WTC11 (cell line): ENCODE measurements at regions not wholly inside any gene's neighbourhood (a gene's known extent, or its start where the extent isn't known, plus 50 kb on each side); places are given as distances from the start of the nearest gene placed in this dataset.

Experiments
- CREB1 ChIP-seq: sonication (generic); formaldehyde crosslinking; IDR thresholded peaks from 2 replicates; pipeline ENCODE4 v1.8.0; 2023; ENCODE audit warnings: mild to moderate bottlenecking, missing genetic modification reagents
- CREM ChIP-seq: sonication (generic); formaldehyde crosslinking; IDR thresholded peaks from 2 replicates; pipeline ENCODE4 v1.8.1; 2022; ENCODE audit warnings: mild to moderate bottlenecking, missing genetic modification reagents, moderate library complexity
- JUN ChIP-seq: sonication (generic); formaldehyde crosslinking; IDR thresholded peaks from 2 replicates; pipeline ENCODE4 v1.8.0; 2023; ENCODE audit warnings: mild to moderate bottlenecking, missing genetic modification reagents
- KAT7 ChIP-seq: sonication (generic); formaldehyde crosslinking; IDR thresholded peaks from 2 replicates; pipeline ENCODE4 v1.8.1; 2023; ENCODE audit warnings: missing genetic modification reagents, mild to moderate bottlenecking, borderline replicate concordance
- NR2C2 ChIP-seq: sonication (generic); formaldehyde crosslinking; IDR thresholded peaks from 2 replicates; pipeline ENCODE4 v1.8.0; 2022; ENCODE audit warnings: mild to moderate bottlenecking, missing genetic modification reagents
- ZNF416 ChIP-seq: fragments of 250-450 bp; sonication (Bioruptor Pico); IDR thresholded peaks from 2 replicates; pipeline ENCODE4 v1.9.0; 2021; ENCODE audit warnings: mild to moderate bottlenecking, inconsistent platforms
- TF ChIP-seq, protein P1 (sequence below): fragments of 200-600 bp; IDR thresholded peaks from 2 replicates; pipeline ENCODE4 v1.8.0; 2022; ENCODE audit warnings: antibody characterized with exemption
- TF ChIP-seq, protein P2 (sequence below): sonication (generic); formaldehyde crosslinking; IDR thresholded peaks from 2 replicates; pipeline ENCODE4 v1.8.1; 2022; ENCODE audit warnings: low read depth, missing genetic modification reagents, borderline replicate concordance
- TF ChIP-seq, protein P3 (sequence below): sonication (generic); formaldehyde crosslinking; IDR thresholded peaks from 2 replicates; pipeline ENCODE4 v1.8.1; 2023; ENCODE audit warnings: mild to moderate bottlenecking, missing genetic modification reagents, moderate library complexity
- TF ChIP-seq, protein P4 (sequence below): sonication (generic); formaldehyde crosslinking; IDR thresholded peaks from 2 replicates; pipeline ENCODE4 v1.8.0; 2022; ENCODE audit warnings: mild to moderate bottlenecking, missing genetic modification reagents
- TF ChIP-seq, protein P5 (sequence below): sonication (generic); formaldehyde crosslinking; IDR thresholded peaks from 2 replicates; pipeline ENCODE4 v1.8.0; 2022; ENCODE audit warnings: mild to moderate bottlenecking, missing genetic modification reagents
- TF ChIP-seq, protein P6 (sequence below): sonication (generic); formaldehyde crosslinking; IDR thresholded peaks from 2 replicates; pipeline ENCODE4 v1.8.1; 2022; ENCODE audit warnings: mild to moderate bottlenecking, missing genetic modification reagents, moderate library complexity, borderline replicate concordance

DNA sequence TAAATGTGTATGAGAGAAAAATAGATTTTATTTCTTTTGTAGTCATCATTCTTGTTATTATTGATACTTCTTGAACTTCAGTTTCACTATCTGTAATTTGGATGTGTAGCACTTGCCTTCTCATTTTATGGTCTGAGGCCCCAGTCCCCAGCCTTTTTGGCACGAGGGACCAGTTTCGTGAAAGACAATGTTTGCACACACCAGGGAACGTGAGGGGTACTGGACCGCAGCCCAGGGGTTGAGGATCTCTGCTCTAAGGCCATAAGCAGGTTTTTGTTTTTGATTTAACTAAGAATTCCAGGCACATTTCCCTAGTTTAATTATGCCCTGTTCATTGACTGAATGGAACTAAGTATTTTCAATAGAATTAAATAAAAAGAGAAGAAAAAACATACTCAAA, 261.5 kb downstream of the BMP2 start:
- TF ChIP-seq ZNF416 (no peak), KAT7 (CRISPR knock-in tag) (no peak), JUN (CRISPR knock-in tag) (no peak), CREB1 (CRISPR knock-in tag) (no peak), CREM (no peak), NR2C2 (CRISPR knock-in tag) (no peak)
- TF ChIP-seq, protein P1, sequence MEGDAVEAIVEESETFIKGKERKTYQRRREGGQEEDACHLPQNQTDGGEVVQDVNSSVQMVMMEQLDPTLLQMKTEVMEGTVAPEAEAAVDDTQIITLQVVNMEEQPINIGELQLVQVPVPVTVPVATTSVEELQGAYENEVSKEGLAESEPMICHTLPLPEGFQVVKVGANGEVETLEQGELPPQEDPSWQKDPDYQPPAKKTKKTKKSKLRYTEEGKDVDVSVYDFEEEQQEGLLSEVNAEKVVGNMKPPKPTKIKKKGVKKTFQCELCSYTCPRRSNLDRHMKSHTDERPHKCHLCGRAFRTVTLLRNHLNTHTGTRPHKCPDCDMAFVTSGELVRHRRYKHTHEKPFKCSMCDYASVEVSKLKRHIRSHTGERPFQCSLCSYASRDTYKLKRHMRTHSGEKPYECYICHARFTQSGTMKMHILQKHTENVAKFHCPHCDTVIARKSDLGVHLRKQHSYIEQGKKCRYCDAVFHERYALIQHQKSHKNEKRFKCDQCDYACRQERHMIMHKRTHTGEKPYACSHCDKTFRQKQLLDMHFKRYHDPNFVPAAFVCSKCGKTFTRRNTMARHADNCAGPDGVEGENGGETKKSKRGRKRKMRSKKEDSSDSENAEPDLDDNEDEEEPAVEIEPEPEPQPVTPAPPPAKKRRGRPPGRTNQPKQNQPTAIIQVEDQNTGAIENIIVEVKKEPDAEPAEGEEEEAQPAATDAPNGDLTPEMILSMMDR: no peak
- TF ChIP-seq, protein P2, sequence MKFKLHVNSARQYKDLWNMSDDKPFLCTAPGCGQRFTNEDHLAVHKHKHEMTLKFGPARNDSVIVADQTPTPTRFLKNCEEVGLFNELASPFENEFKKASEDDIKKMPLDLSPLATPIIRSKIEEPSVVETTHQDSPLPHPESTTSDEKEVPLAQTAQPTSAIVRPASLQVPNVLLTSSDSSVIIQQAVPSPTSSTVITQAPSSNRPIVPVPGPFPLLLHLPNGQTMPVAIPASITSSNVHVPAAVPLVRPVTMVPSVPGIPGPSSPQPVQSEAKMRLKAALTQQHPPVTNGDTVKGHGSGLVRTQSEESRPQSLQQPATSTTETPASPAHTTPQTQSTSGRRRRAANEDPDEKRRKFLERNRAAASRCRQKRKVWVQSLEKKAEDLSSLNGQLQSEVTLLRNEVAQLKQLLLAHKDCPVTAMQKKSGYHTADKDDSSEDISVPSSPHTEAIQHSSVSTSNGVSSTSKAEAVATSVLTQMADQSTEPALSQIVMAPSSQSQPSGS (CRISPR knock-in tag): no peak
- TF ChIP-seq, protein P3, sequence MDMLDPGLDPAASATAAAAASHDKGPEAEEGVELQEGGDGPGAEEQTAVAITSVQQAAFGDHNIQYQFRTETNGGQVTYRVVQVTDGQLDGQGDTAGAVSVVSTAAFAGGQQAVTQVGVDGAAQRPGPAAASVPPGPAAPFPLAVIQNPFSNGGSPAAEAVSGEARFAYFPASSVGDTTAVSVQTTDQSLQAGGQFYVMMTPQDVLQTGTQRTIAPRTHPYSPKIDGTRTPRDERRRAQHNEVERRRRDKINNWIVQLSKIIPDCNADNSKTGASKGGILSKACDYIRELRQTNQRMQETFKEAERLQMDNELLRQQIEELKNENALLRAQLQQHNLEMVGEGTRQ (CRISPR knock-in tag): no peak
- TF ChIP-seq, protein P4, sequence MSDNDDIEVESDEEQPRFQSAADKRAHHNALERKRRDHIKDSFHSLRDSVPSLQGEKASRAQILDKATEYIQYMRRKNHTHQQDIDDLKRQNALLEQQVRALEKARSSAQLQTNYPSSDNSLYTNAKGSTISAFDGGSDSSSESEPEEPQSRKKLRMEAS (CRISPR knock-in tag): no peak
- TF ChIP-seq, protein P5, sequence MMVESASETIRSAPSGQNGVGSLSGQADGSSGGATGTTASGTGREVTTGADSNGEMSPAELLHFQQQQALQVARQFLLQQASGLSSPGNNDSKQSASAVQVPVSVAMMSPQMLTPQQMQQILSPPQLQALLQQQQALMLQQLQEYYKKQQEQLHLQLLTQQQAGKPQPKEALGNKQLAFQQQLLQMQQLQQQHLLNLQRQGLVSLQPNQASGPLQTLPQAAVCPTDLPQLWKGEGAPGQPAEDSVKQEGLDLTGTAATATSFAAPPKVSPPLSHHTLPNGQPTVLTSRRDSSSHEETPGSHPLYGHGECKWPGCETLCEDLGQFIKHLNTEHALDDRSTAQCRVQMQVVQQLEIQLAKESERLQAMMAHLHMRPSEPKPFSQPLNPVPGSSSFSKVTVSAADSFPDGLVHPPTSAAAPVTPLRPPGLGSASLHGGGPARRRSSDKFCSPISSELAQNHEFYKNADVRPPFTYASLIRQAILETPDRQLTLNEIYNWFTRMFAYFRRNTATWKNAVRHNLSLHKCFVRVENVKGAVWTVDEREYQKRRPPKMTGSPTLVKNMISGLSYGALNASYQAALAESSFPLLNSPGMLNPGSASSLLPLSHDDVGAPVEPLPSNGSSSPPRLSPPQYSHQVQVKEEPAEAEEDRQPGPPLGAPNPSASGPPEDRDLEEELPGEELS (CRISPR knock-in tag): no peak
- TF ChIP-seq, protein P6, sequence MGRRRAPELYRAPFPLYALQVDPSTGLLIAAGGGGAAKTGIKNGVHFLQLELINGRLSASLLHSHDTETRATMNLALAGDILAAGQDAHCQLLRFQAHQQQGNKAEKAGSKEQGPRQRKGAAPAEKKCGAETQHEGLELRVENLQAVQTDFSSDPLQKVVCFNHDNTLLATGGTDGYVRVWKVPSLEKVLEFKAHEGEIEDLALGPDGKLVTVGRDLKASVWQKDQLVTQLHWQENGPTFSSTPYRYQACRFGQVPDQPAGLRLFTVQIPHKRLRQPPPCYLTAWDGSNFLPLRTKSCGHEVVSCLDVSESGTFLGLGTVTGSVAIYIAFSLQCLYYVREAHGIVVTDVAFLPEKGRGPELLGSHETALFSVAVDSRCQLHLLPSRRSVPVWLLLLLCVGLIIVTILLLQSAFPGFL: no peak
